GM04503 (cell line): ENCODE measurements at regions not wholly inside any gene's neighbourhood (a gene's known extent, or its start where the extent isn't known, plus 50 kb on each side); places are given as distances from the start of the nearest gene placed in this dataset.
"Not testable (repeated sequence)": the region's sequence is repeated elsewhere in the genome, so short reads cannot be mapped to it uniquely, and the experiment has no call there.

ENCODE experiments used
- DNase-seq: peaks from one replicate; pipeline ENCODE4 v3.0.0-alpha.2; 2012; ENCODE audit warnings: low read depth

- no peak for DNase-seq
Measured at GRCh38 chr12:67082221-67082620, 186.9 kb upstream of the CAND1 start.

GRCh38 chr12:67085699-67086098 lies 183.5 kb upstream of the CAND1 start:
- DNase-seq = no peak

GRCh38 chr12:67086116-67086515 lies 183.0 kb upstream of the CAND1 start:
- no peak for DNase-seq

GRCh38 chr12:67088401-67089118 lies 180.6 kb upstream of the CAND1 start:
- DNase-seq = no peak

GRCh38 chr12:67091204-67091603 lies 178.0 kb upstream of the CAND1 start:
- DNase-seq = no peak

GRCh38 chr12:67091678-67092077 lies 177.5 kb upstream of the CAND1 start:
- DNase-seq = no peak

- DNase-seq = not testable (repeated sequence)
Measured at GRCh38 chr12:67092934-67093333, 176.2 kb upstream of the CAND1 start.

- DNase-seq = peak; percentile 5
Measured at GRCh38 chr12:67096533-67097318, 172.4 kb upstream of the CAND1 start.

GRCh38 chr12:67099858-67100257 lies 169.3 kb upstream of the CAND1 start:
- no peak for DNase-seq

GRCh38 chr12:67103521-67103920 lies 165.6 kb upstream of the CAND1 start:
- DNase-seq = no peak

GRCh38 chr12:67107235-67107634 lies 161.9 kb upstream of the CAND1 start:
- no peak for DNase-seq

- DNase-seq = no peak
Measured at GRCh38 chr12:67107751-67108269, 161.3 kb upstream of the CAND1 start.

GRCh38 chr12:67110345-67110744 lies 158.8 kb upstream of the CAND1 start:
- not testable (repeated sequence) for DNase-seq

- DNase-seq = no peak
Measured at GRCh38 chr12:67111182-67111581, 158.0 kb upstream of the CAND1 start.

- DNase-seq = no peak
Measured at GRCh38 chr12:67112586-67112985, 156.6 kb upstream of the CAND1 start.

GRCh38 chr12:67116134-67116533 lies 153.0 kb upstream of the CAND1 start:
- no peak for DNase-seq

GRCh38 chr12:67122584-67122983 lies 146.6 kb upstream of the CAND1 start:
- no peak for DNase-seq

- DNase-seq = no peak
Measured at GRCh38 chr12:67137256-67137655, 131.9 kb upstream of the CAND1 start.

- DNase-seq = no peak
Measured at GRCh38 chr12:67141296-67142018, 127.7 kb upstream of the CAND1 start.

- DNase-seq = no peak
Measured at GRCh38 chr12:67145692-67146091, 123.5 kb upstream of the CAND1 start.

GRCh38 chr12:67147030-67147429 lies 122.1 kb upstream of the CAND1 start:
- no peak for DNase-seq

GRCh38 chr12:67147447-67147846 lies 121.7 kb upstream of the CAND1 start:
- DNase-seq = no peak

- DNase-seq = no peak
Measured at GRCh38 chr12:67148265-67148664, 120.9 kb upstream of the CAND1 start.
